Smooth muscle cell (in vitro differentiated cells): ENCODE measurements at regions not wholly inside any gene's neighbourhood (a gene's known extent, or its start where the extent isn't known, plus 50 kb on each side); places are given as distances from the start of the nearest gene placed in this dataset.

Experiments
- DNase-seq: peaks from one replicate; lab custom pipeline; 2025; ENCODE audit not compliant: unreplicated experiment; lab: John Stamatoyannopoulos, UW
- H2AFZ ChIP-seq: fragments of 200-600 bp; sonication (generic); 2 replicates; pipeline ENCODE4 v1.6.0; 2016; ENCODE audit warnings: antibody characterized with exemption, low read depth, mild to moderate bottlenecking
- H3F3A ChIP-seq: fragments of 200-600 bp; sonication (generic); 2 replicates; pipeline ENCODE4 v1.6.0; 2017; ENCODE audit warnings: antibody characterized with exemption, low read depth
- H3K27ac ChIP-seq: fragments of 200-600 bp; sonication (generic); 2 replicates; pipeline ENCODE4 v1.5.1; 2016; ENCODE audit warnings: low read depth, mild to moderate bottlenecking
- H3K27me3 ChIP-seq: fragments of 200-600 bp; sonication (generic); 2 replicates; pipeline ENCODE4 v1.6.1; 2016; ENCODE audit warnings: low read depth, mild to moderate bottlenecking
- H3K36me3 ChIP-seq: fragments of 200-600 bp; sonication (generic); 2 replicates; pipeline ENCODE4 v1.5.1; 2016; ENCODE audit warnings: low read depth
- H3K4me1 ChIP-seq: fragments of 200-600 bp; sonication (generic); 2 replicates; pipeline ENCODE4 v1.5.1; 2016; ENCODE audit warnings: low read depth
- H3K4me2 ChIP-seq: fragments of 200-600 bp; sonication (generic); 2 replicates; pipeline ENCODE4 v1.6.0; 2016; ENCODE audit warnings: mild to moderate bottlenecking
- H3K4me3 ChIP-seq: fragments of 200-600 bp; sonication (generic); 2 replicates; pipeline ENCODE4 v1.5.1; 2016; ENCODE audit warnings: mild to moderate bottlenecking
- H3K79me2 ChIP-seq: fragments of 200-600 bp; sonication (generic); 2 replicates; pipeline ENCODE4 v1.6.0; 2016; ENCODE audit warnings: low read depth, mild to moderate bottlenecking
- H3K9ac ChIP-seq: fragments of 200-600 bp; sonication (generic); 2 replicates; pipeline ENCODE4 v1.6.0; 2016; ENCODE audit warnings: low read depth
- H3K9me3 ChIP-seq: fragments of 200-600 bp; sonication (generic); replicated peaks from 2 replicates; pipeline ENCODE4 v1.5.1; 2016; ENCODE audit warnings: low read depth
- H4K20me1 ChIP-seq: fragments of 200-600 bp; sonication (generic); 2 replicates; pipeline ENCODE4 v1.6.0; 2016; ENCODE audit warnings: low read depth
- CTCF ChIP-seq: fragments of 200-600 bp; sonication (generic); IDR thresholded peaks from 2 replicates; pipeline ENCODE4 v1.5.1; 2017; ENCODE audit warnings: borderline replicate concordance, mild to moderate bottlenecking, antibody characterized with exemption; ENCODE audit not compliant: insufficient read depth, poor library complexity, severe bottlenecking
- WGBS: methylation state at CpG from one replicate; pipeline ENCODE4 v1.1.7; 2016; ENCODE audit warnings: low lambda C conversion rate; 5-methylcytosine and 5-hydroxymethylcytosine counted together

GRCh38 chr6:21856456-21856825 lies 262.9 kb downstream of the SOX4 start:
- Histone ChIP-seq H3K27me3 (no peaks in the 10 kb centered on the region), H3K4me1 (no peaks in the 10 kb centered on the region), H3K79me2 (no peaks in the 10 kb centered on the region), H3K4me3 (no peak overlapping the region), H2AFZ (no peak overlapping the region), H4K20me1 (no peaks in the 10 kb centered on the region), H3F3A (no peaks in the 10 kb centered on the region), H3K36me3 (no peaks in the 10 kb centered on the region), H3K9ac (peak overlapping the region; percentile 60), H3K9me3 (no peaks in the 10 kb centered on the region), H3K4me2 (peak overlapping the region; percentile 32), H3K27ac (peak overlapping the region; percentile 89)
- WGBS, result 0% methylated on average over 1 of the region's 1 CpG
- no peak for TF ChIP-seq CTCF
- no peak for DNase-seq

GRCh38 chr6:21856844-21857243 lies 263.3 kb downstream of the SOX4 start:
- Histone ChIP-seq H3K4me2 (peak overlapping the region; percentile 32), H3K4me1 (no peaks in the 10 kb centered on the region), H3K36me3 (no peaks in the 10 kb centered on the region), H3F3A (no peaks in the 10 kb centered on the region), H3K27ac (peak overlapping the region; percentile 89), H2AFZ (no peak overlapping the region), H3K27me3 (no peaks in the 10 kb centered on the region), H3K79me2 (no peaks in the 10 kb centered on the region), H3K9ac (peak overlapping the region; percentile 60), H3K4me3 (no peak overlapping the region), H4K20me1 (no peaks in the 10 kb centered on the region), H3K9me3 (no peaks in the 10 kb centered on the region)
- 86% methylated on average over 3 of the region's 3 CpGs for WGBS
- DNase-seq, result no peak
- no peak for TF ChIP-seq CTCF

DNA sequence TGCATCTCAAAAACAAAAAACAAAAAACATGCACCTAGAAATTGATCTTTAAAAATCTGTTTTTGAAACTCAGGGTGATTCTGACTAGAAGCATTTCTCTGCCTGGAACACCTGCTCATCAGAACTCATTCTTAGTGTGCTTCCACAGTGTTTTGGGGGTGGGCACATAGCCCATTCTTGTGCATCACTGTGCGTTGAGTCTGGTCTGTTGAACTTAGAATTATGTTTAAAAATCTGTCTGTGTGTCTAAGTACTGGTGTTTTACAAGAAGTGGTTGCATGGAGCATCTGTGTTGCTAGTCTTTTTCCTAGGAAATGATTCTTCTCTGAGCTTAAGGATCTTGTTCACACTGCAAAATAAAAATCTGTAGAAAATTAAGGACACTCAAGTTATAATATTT lies 264.5 kb downstream of the SOX4 start:
- Histone ChIP-seq H3K4me3 (no peak overlapping the region), H3K4me2 (no peak overlapping the region), H3K27ac (no peak overlapping the region), H3K36me3 (no peaks in the 10 kb centered on the region), H3K27me3 (no peaks in the 10 kb centered on the region), H3K79me2 (no peaks in the 10 kb centered on the region), H4K20me1 (no peaks in the 10 kb centered on the region), H3F3A (no peaks in the 10 kb centered on the region), H3K9ac (no peak overlapping the region), H2AFZ (no peak overlapping the region), H3K4me1 (no peaks in the 10 kb centered on the region), H3K9me3 (no peaks in the 10 kb centered on the region)
- WGBS, result 82% methylated on average over 1 of the region's 1 CpG
- DNase-seq, result no peak
- TF ChIP-seq CTCF, result no peak

DNA sequence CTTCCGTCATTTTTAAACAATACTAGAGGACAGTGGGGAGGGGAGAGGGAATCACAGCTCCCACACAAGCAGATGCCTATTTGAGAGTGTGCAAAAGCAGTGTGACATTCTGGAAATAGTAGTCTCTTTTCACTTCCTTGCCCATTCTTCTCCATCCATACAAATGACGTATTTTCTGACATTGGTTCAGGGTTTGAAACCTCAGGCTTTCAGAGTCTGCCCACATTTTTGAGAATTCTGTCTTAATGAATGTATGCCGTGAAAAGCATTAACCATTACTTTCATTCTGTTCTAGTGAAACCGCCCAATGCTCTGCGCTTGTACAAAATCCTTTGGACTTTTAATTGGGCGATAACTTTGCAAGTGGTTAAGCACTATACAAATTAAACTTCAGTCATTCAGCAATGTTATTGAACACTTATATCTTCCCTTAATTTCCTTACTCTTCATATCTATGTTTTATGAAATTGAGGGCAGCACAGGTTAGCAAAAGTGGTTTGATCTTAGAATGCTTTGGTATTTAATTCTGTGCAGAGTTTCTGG lies 265.7 kb downstream of the SOX4 start:
- Histone ChIP-seq H3F3A (no peaks in the 10 kb centered on the region), H2AFZ (no peak overlapping the region), H3K79me2 (no peaks in the 10 kb centered on the region), H3K27me3 (no peaks in the 10 kb centered on the region), H3K9ac (no peak overlapping the region), H3K4me3 (no peak overlapping the region), H3K4me1 (no peaks in the 10 kb centered on the region), H4K20me1 (no peaks in the 10 kb centered on the region), H3K9me3 (no peaks in the 10 kb centered on the region), H3K36me3 (no peaks in the 10 kb centered on the region), H3K4me2 (no peak overlapping the region), H3K27ac (no peak overlapping the region)
- no peak for DNase-seq
- TF ChIP-seq CTCF, result no peak
- 96% methylated on average over 6 of the region's 6 CpGs for WGBS
